SK-N-SH treated with all-trans-retinoic acid at 6 μM for 48 hours (cell line): ENCODE measurements at regions not wholly inside any gene's neighbourhood (a gene's known extent, or its start where the extent isn't known, plus 50 kb on each side); places are given as distances from the start of the nearest gene placed in this dataset.

Experiments
- TCF4 ChIP-seq: fragments of 250-450 bp; sonication (Bioruptor Pico); IDR thresholded peaks from 2 replicates; pipeline ENCODE4 v1.8.0; 2021; ENCODE audit warnings: mild to moderate bottlenecking, moderate library complexity, borderline replicate concordance
- ZFP3 ChIP-seq: fragments of 250-450 bp; sonication (Bioruptor Pico); IDR thresholded peaks from 2 replicates; pipeline ENCODE4 v1.5.0; 2020; ENCODE audit warnings: mild to moderate bottlenecking, moderate library complexity
- TF ChIP-seq, protein P1 (sequence below): fragments of 250-450 bp; sonication (Bioruptor Pico); IDR thresholded peaks from 2 replicates; pipeline ENCODE4 v1.5.1; 2020; ENCODE audit warnings: low read depth, mild to moderate bottlenecking, moderate library complexity

DNA sequence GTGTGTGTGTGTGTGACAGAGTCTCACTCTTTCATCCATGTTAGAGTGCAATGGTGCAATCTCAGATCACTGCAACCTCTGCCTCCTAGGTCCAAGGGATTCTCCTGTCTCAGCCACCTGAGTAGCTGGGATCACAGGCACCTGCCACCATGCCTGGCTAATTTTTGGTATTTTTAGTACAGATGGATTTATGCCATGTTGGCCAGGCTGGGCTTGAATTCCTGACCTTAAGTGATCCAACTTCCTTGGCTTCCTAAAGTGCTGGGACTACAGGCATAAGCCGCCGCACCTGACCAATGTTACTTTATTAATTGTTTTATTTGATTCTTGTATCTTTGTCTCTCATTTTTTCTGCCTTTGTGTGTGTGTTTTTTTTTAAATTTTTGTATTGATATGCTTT lies 89.6 kb downstream of the ZNF486 start:
- TF ChIP-seq, protein P1, sequence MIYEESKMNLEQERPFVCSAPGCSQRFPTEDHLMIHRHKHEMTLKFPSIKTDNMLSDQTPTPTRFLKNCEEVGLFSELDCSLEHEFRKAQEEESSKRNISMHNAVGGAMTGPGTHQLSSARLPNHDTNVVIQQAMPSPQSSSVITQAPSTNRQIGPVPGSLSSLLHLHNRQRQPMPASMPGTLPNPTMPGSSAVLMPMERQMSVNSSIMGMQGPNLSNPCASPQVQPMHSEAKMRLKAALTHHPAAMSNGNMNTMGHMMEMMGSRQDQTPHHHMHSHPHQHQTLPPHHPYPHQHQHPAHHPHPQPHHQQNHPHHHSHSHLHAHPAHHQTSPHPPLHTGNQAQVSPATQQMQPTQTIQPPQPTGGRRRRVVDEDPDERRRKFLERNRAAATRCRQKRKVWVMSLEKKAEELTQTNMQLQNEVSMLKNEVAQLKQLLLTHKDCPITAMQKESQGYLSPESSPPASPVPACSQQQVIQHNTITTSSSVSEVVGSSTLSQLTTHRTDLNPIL (CRISPR knock-in tag): no peak
- TF ChIP-seq TCF4 (CRISPR knock-in tag) (no peak), ZFP3 (CRISPR knock-in tag) (no peak)
